ENCODE measurements at regions not wholly inside any gene's neighbourhood (a gene's known extent, or its start where the extent isn't known, plus 50 kb on each side); places are given as distances from the start of the nearest gene placed in this dataset.

DNA sequence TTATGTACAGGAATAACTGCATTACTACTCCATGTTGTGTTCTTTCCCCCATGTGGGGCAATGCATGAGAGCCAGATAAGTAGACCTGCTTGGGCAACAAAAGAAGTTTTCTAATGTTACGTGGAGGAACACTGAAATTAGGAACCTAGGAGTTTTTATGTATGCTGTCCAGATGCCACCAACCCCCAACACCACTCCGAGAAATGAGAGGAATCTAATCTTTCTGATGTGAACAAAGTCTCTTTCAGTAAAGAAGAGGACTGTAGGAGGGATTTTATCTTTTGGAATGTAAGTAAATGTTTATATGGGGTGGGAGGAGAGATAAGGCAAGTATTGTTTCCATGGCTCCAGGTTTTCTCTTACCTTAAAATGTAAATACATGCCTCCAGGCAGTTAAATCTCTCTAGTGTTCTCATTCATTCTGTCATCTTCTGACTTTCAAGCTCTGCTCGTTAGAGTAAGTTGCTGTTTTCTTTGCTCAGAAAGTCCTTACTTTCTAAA lies 820.6 kb downstream of the PCDH17 start:
- FAIRE-seq (no peak), DNase-seq (ENCODE audit: insufficient read length, low spot score) (no peak)
- TF ChIP-seq, protein P1, sequence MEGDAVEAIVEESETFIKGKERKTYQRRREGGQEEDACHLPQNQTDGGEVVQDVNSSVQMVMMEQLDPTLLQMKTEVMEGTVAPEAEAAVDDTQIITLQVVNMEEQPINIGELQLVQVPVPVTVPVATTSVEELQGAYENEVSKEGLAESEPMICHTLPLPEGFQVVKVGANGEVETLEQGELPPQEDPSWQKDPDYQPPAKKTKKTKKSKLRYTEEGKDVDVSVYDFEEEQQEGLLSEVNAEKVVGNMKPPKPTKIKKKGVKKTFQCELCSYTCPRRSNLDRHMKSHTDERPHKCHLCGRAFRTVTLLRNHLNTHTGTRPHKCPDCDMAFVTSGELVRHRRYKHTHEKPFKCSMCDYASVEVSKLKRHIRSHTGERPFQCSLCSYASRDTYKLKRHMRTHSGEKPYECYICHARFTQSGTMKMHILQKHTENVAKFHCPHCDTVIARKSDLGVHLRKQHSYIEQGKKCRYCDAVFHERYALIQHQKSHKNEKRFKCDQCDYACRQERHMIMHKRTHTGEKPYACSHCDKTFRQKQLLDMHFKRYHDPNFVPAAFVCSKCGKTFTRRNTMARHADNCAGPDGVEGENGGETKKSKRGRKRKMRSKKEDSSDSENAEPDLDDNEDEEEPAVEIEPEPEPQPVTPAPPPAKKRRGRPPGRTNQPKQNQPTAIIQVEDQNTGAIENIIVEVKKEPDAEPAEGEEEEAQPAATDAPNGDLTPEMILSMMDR (IDR thresholded peaks at IDR 0.05; ENCODE audit: insufficient read depth, missing control alignments) = no peak

DNA sequence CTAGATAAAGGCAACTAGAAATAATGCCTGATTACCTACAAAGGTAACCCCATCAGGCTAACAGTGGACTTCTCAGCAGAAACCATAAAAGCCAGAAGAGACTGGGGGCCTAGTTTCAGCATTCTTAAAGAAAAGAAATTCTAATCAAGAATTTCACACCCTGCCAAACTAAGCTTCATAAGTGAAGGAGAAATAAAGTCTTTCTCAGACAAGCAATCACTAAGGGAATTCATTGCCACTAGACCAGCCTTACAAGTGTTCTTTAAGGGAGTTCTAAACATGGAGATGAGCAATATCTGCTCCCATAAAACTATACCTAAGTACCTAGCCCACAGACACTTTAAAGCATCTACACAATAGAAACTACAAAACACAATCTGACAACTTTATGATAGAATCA lies 823.5 kb downstream of the PCDH17 start:
- DNase-seq (ENCODE audit: insufficient read length, low spot score) (no peak), FAIRE-seq (no peak)
- TF ChIP-seq, protein P1 (IDR thresholded peaks at IDR 0.05; ENCODE audit: insufficient read depth, missing control alignments) = no peak

DNA sequence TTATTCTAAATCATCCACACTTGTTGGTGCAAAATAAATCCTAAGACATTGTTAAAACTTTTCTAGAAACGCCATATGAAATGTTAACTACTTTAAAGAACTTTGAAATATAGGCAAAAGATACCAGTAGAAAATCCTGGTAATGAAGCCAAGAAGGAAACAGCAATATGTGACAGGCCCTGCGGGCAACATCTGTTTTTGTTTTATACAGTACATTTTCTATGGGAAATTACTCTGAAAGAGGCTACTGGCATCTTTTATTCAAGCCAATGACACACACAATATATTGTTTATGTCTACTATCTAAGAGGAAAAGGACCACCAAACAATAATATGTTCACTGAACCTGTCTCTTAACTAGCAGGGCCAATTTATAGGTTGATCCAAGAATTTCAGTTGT lies 829.7 kb downstream of the PCDH17 start:
- DNase-seq (ENCODE audit: insufficient read length, low spot score) = no peak
- TF ChIP-seq, protein P1 (IDR thresholded peaks at IDR 0.05; ENCODE audit: insufficient read depth, missing control alignments) = no peak
- no peak for FAIRE-seq

DNA sequence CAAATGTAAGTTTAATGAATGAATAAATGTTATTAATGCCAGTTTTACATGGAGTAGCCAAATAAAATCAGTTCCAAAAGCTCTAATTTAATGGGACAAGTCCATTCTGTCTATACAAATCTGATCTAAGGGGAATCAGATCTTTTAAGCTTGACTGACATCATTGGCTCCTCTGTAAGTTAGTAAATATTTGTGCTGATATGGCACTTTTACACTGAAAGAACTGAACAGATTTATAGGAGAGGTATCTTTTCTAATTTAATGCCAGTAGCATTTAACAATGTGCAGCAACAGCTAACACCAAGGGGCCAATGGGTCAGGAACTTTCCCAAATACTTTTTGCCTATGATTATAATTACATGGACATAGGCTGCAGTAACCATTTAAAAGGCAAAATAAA lies 832.3 kb downstream of the PCDH17 start:
- no peak for FAIRE-seq
- TF ChIP-seq, protein P1 (IDR thresholded peaks at IDR 0.05; ENCODE audit: insufficient read depth, missing control alignments) = no peak

DNA sequence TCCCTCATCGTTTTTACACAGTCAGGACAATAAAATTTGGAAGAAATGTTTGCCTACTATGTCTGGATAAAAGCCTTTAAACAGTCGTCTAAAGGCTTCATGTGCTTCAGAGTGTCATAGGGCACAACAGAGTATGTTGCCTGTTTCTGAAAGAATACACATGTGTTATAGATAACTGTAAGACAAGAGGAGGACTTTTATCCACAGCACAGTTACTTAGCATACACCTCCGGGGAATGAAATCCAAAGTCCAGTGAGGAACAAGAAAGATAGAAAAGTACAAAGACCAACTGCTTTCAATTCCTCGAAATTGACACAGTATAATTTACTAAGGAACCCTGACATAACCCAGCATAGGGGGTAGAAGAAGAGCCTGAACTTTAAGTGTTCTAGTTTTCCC lies 835.6 kb downstream of the PCDH17 start:
- FAIRE-seq (no peak), DNase-seq (ENCODE audit: insufficient read length, low spot score) (no peak)
- TF ChIP-seq, protein P1 (IDR thresholded peaks at IDR 0.05; ENCODE audit: insufficient read depth, missing control alignments) = no peak

More for the DNA sequence above, 832.3 kb downstream of the PCDH17 start:
- no peak for DNase-seq (ENCODE audit: insufficient read length, low spot score)

DNA sequence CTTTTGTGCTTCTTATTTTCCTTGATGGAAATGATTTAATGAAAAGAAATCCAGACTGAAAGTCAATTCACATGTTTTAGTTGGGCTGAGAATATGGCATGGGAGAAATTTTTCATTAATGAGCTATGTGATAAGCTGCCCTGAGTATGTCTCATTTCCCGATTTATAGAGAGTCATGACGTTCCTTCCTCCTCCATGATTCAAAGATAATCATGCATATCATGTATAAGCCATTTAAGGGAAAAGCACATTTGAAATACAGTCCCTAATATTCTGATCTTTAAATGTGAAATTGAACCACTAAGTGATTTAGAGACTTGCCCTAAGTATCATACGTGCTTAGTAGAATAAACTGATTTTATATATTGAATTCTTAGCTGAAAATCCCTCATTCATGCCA lies 840.9 kb downstream of the PCDH17 start:
- FAIRE-seq (no peak), DNase-seq (ENCODE audit: insufficient read length, low spot score) (no peak)
- TF ChIP-seq, protein P1 (IDR thresholded peaks at IDR 0.05; ENCODE audit: insufficient read depth, missing control alignments) = no peak

DNA sequence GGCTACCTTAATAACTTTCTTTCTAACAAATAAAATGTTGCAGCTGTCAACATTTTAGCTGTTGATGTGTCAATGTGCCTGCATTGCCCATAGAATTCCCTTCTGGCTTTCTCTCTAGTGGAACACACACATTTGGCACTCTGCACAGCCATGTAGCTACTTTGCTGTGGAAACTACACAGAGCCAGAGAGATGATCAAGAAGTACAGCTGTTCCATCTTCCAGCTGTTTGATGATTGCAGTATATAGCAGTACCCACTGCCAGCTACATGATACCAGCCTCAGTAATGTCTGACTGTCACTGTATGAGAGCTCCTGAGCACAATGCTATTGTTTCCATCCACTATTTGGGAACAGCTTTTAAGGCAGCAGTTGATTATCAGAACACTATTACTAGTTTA lies 843.0 kb downstream of the PCDH17 start:
- no peak for FAIRE-seq
- no peak for DNase-seq (ENCODE audit: insufficient read length, low spot score)
- TF ChIP-seq, protein P1 (IDR thresholded peaks at IDR 0.05; ENCODE audit: insufficient read depth, missing control alignments) = no peak
